SH-SY5Y (cell line): ENCODE measurements at regions not wholly inside any gene's neighbourhood (a gene's known extent, or its start where the extent isn't known, plus 50 kb on each side); places are given as distances from the start of the nearest gene placed in this dataset.

Source experiments
- GATA2 ChIP-seq: IDR thresholded peaks from 2 replicates; pipeline ENCODE4 v1.6.1; 2011; ENCODE audit warnings: mild to moderate bottlenecking, low read depth, low read length
- GATA3 ChIP-seq: IDR thresholded peaks from 2 replicates; pipeline ENCODE4 v1.6.1; 2011; ENCODE audit warnings: low read depth, mild to moderate bottlenecking, low read length, moderate library complexity

- no peak for TF ChIP-seq GATA2
- TF ChIP-seq GATA3: no peak
Measured at GRCh38 chr3:22360164-22360563, 609.2 kb upstream of the ZNF385D start.
